ENCODE measurements at regions not wholly inside any gene's neighbourhood (a gene's known extent, or its start where the extent isn't known, plus 50 kb on each side); places are given as distances from the start of the nearest gene placed in this dataset.
"Not testable (repeated sequence)": the region's sequence is repeated elsewhere in the genome, so short reads cannot be mapped to it uniquely, and the experiment has no call there.

- DNase-seq: no peak
Observed at GRCh38 chr5:130955041-130955440, 210.0 kb downstream of the HINT1 start.

GRCh38 chr5:130954336-130954735 lies 210.7 kb downstream of the HINT1 start:
- no peak for DNase-seq

DNA sequence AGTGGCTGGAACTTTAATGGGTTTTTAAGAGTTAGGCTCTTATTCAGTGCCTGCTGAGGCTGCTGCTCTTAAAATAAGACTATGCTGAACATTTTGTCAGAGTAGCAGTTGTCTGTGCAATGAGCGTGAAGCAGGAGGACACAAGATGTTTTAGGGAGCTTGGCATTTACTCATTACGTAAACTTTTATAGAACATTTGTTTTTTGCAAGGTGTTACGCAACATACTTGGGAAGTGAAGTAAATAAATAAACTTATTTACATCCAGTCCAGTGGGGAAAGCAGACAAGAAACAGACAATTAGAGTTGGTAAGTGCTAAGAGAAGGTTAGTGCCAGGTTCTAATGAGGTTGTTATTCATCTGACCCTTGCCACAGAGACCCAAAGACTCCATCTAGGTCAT lies 226.0 kb downstream of the HINT1 start:
- peak; percentile 22 for DNase-seq

- DNase-seq: no peak
Observed at GRCh38 chr5:130937046-130937445, 228.0 kb downstream of the HINT1 start.

GRCh38 chr5:130923543-130924124 lies 241.4 kb downstream of the HINT1 start:
- DNase-seq: no peak

GRCh38 chr5:130912088-130912487 lies 253.0 kb downstream of the HINT1 start:
- no peak for DNase-seq

DNA sequence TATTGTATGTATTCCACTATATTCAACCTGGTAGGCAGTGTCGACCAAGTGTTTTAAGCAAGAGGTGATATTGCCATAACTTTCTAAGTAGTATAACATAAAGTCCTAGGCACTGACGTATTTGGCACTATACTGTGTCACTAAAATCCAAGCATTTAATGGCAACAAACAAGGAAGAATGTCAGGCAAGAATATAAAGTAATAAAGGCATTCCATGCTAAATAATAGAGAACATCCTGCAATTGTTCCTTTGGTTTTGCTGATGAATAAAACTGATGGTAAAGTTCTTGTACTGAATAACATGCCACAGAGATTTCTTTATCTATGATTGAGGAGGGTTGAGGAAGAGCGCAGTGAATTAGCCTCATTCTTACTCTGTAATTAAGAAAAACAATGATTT lies 256.9 kb downstream of the HINT1 start:
- no peak for DNase-seq

- DNase-seq: not testable (repeated sequence)
Observed at GRCh38 chr5:130897537-130898195, 267.4 kb downstream of the HINT1 start.

- not testable (repeated sequence) for DNase-seq
Observed at GRCh38 chr5:130897181-130897536, 267.9 kb downstream of the HINT1 start.

DNA sequence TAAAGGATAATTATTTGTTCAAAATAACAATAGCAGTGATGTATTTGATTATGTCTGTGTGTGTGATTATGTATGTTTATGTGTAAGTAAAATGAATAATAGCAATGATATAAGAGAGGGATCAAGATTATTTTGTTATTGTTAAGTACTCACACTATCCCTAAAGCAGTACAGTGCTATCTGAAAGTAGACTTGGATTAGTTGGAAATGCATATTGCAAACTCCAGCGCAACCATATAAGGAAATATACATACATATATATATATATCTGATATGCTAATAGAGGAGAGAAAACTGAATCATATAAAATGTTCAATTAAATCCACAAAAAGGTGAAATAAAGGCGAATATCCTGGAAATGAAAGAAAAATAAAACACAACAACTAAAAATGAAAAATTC lies 268.4 kb downstream of the HINT1 start:
- no peak for DNase-seq

- no peak for DNase-seq
Observed at GRCh38 chr5:130893006-130893405, 272.1 kb downstream of the HINT1 start.

DNA sequence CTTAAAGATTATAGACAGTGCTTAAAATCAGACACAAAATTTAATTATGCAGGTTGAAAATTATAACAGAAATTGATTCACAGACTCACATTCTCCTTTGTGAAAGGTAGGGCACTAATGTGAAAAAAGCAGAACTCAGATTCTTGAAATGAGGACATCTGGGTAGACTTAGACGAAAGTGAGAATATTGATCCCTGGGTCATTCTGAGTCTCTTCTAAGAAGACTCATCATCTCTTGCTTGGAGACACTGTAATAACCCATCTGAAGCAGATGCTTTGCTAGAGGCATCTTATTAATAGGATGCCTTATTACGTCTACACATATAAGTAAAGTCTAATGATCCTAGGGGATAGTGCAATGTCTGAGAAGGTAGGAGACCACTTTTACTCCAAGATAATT lies 274.4 kb downstream of the HINT1 start:
- no peak for DNase-seq

DNA sequence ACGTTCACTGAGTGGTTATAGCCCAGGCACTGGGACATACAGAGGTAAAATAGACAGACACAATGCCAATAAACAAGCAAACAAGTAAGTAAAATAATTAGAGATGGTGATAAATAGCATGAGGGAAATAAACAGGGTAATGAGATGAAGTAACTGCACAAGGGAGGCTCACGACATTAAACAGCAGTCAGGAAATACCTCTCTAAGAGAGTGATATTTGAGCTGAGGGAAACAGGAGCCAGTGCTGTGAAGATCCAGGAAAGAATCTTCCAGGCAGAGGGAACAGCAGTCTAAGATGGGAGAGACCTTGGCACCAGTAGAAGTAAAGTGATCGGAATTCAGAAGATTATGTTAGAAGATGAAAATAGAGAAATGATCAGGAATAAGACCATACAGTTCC lies 279.4 kb downstream of the HINT1 start:
- DNase-seq: no peak

GRCh38 chr5:130885027-130885426 lies 280.0 kb downstream of the HINT1 start:
- DNase-seq: no peak

DNA sequence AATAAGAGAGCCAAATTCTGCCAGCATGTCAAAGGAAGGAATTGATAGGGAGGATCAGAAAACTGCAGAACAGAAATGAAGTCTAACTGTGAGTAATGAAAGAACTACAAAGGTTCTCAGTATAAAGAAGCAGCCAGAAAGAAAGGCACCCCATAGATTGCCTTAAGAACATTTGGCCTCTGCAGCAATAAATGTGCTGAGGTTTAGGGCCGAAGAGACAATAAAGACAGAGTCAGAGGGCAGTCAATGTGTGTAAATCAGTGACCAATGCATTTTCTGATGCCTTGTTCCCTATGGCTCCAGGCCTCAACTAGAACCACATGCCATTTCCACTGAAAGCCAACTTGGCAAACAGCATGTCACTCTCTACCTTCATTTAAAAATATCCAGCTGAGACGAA lies 281.0 kb downstream of the HINT1 start:
- DNase-seq: no peak

- DNase-seq: no peak
Observed at GRCh38 chr5:130875656-130876055, 289.4 kb downstream of the HINT1 start.

DNA sequence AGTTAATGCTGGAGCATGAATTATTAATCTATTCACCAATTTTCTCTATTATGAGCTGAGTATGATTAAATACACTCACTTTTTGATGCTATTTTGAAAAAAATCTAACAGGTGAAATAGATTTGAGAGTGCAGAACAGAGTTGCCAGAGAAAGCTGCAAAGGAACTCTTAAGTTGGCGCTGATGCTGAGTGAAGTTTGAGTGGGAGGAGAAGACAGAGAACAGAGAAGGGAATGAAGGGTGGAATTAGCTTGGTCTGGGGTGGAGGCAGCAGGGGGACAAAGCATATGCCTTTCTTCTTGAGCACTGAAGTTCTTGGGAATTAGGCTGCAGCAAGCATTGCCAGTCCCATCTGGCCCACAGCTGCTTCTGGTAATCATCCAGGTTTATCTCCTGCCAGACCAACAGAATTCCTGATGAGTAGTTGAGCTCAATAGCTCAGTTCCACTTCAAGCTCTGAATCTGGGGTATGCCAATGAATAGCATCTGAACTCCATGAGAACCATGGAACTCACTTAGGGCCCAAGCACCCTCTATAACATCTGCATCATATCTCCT lies 290.1 kb downstream of the HINT1 start:
- DNase-seq: peak; percentile 71

GRCh38 chr5:130871346-130872086 lies 293.5 kb downstream of the HINT1 start:
- DNase-seq: peak; percentile 48

DNA sequence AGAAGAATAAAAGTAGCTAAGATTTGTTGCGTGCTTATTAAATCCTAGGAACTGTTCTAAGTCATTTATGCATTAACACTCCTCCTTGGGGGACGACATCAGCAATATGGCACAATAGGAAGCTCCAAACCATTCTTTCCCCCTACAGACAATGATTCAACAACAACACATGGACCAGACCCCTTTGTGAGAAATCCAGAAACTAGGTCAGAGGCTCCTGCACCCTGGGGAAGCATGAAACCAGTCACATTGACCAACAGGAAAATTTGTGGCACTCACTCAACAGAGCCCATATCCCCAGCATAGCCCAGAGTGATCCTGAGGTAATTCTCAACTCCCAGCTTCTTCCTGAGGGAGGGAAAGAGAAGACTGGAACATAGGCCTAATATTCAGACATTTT lies 294.4 kb downstream of the HINT1 start:
- DNase-seq: no peak

DNA sequence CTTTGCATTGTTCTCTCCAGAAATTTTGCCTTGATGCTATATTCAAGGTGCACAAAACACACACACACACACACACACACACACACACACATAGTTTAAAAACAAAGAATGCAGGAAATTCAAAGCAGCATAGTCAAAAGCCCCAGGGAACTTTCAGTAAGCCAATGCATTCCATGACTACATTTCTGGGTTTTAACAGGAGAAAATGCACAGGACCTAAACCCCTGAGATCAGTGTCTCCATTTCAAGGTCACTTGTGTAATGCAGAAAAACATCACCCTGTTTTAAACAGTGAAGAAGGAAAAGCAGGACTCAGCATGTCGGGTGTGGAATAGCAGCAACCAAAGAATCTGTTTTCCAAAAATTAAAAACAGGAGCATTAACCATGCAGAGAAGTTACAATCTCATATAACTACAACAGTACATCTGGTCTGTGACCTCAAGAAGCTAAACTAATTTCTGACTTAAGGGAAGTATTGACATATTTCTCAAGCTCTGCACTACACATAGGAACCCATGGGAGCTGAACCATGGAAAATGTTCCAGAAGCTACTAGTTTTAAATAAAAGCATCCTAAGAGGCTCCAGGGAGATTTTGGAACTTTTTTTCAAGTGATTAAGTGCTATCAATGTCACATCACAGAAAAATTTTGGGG lies 296.7 kb downstream of the HINT1 start:
- DNase-seq: peak; percentile 82

DNA sequence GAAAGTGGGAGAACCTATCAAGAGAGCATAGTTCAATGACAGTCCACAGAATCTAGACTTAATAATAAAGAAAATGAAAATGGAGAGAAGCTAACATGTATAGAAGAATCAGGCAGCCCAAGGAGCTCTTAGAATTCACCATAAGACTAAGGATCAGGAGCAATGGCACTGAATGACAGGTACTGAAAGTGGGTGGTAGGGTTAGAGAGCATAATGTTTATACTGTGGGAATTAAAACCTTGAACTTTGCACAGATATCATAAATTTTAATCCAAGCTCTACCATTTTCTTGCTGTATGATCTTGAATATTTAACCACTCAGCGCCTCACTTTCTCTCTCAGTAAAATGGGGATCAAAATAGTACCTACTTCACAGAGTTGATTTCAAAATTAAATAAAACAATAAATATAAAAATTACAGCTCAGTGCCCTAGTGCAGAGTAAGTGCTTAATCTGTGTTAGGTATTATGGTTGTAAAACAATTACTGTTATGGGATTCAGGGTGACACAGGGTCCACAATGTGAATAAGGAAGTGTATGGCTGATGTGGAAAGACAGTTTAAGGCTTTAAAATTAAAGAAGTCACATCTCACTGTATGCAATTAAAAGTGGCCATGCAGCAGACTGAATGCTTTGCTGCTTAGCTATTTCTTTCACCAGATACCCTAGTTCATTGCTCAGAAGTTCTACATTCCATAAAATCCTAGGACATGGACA lies 319.8 kb downstream of the HINT1 start:
- no peak for DNase-seq

Measured in skin of body (tissue), 1 donor.